Prostate gland (tissue), 2 donors: ENCODE measurements at regions not wholly inside any gene's neighbourhood (a gene's known extent, or its start where the extent isn't known, plus 50 kb on each side); places are given as distances from the start of the nearest gene placed in this dataset.

Experiments
- DNase-seq: peaks from one replicate; pipeline ENCODE4 v3.0.0-alpha.2; 2019; ENCODE audit warnings: low spot score
- H3K27ac ChIP-seq, 2 donors: fragments of 200-600 bp; sonication (generic); 2 replicates each; pipeline ENCODE4 v1.5.1; 2017 to 2019
- H3K27me3 ChIP-seq: fragments of 200-600 bp; sonication (generic); replicated peaks from 2 replicates; pipeline ENCODE4 v1.5.1; 2019; ENCODE audit not compliant: insufficient read depth
- H3K36me3 ChIP-seq, 2 donors: fragments of 200-600 bp; sonication (generic); 1 replicate in 1 of 2; 2 replicates in 1 of 2; pipeline versions ENCODE4 v1.5.1 to v1.8.1; 2017 to 2019
- H3K4me1 ChIP-seq: fragments of 200-600 bp; sonication (generic); replicated peaks from 2 replicates; pipeline ENCODE4 v1.5.1; 2019
- H3K4me3 ChIP-seq, 2 donors: fragments of 200-600 bp; sonication (generic); 2 replicates each; pipeline ENCODE4 v1.5.1; 2017 to 2019
- H3K9me3 ChIP-seq: fragments of 200-600 bp; sonication (generic); 2 replicates; pipeline ENCODE4 v1.5.1; 2017
- CTCF ChIP-seq, 4 experiments: fragments of 200-600 bp in 2 of 4; fragments of 450-650 bp in 2 of 4; sonication (generic) in 2 of 4; IDR thresholded peaks; 1 replicate in 3 of 4; 2 replicates in 1 of 4; pipeline ENCODE4 v1.5.1; 2016 to 2019; ENCODE audit warnings: antibody characterized with exemption in 4 of 4, mild to moderate bottlenecking in 2 of 4, moderate library complexity in 2 of 4
- POLR2A ChIP-seq: fragments of 450-650 bp; IDR thresholded peaks from one replicate; pipeline ENCODE4 v1.6.1; 2016; ENCODE audit warnings: antibody characterized with exemption, mild to moderate bottlenecking
- POLR2AphosphoS5 ChIP-seq: sonication (generic); formaldehyde crosslinking; IDR thresholded peaks from one replicate; pipeline ENCODE4 v1.6.1; 2017; ENCODE audit warnings: antibody characterized with exemption
- WGBS: methylation state at CpG from one replicate; pipeline ENCODE4 v1.1.5; 2018; 5-methylcytosine and 5-hydroxymethylcytosine counted together
- intact Hi-C: fragments of 100-400 bp; cut with DNase I; formaldehyde crosslinking; loops from one replicate; pipeline ENCODE4 v1.14.2; 2022

GRCh38 chr11:70623906-70624597 lies 225.7 kb downstream of the CTTN start:
- Histone ChIP-seq H3K9me3 (no peaks in the 10 kb centered on the region), H3K36me3 (no peaks in the 10 kb centered on the region), H3K27me3 (no peaks in the 10 kb centered on the region), H3K4me3 (no peak overlapping the region), H3K27ac (no peak overlapping the region), H3K4me1 (no peaks in the 10 kb centered on the region)
- no peak for TF ChIP-seq POLR2A
- TF ChIP-seq POLR2AphosphoS5, result no peak
- no peak for TF ChIP-seq CTCF (IDR thresholded peaks at IDR 0.05)
- intact Hi-C loops, result no loop called here
- 68% methylated on average over 9 of the region's 9 CpGs for WGBS
- no peak for DNase-seq

- WGBS, result 60% methylated on average over 10 of the region's 10 CpGs
These were observed 226.3 kb downstream of the CTTN start for GRCh38 chr11:70624598-70624993.

GRCh38 chr11:70625051-70625450 lies 226.7 kb downstream of the CTTN start:
- no peaks in the 10 kb centered on the region for H3K27me3 ChIP-seq
- TF ChIP-seq CTCF (IDR thresholded peaks at IDR 0.05), result no peak
- no peak for TF ChIP-seq POLR2AphosphoS5
- no peak for TF ChIP-seq POLR2A
- 88% methylated on average over 7 of the region's 7 CpGs for WGBS
- H3K9me3 ChIP-seq, result no peaks in the 10 kb centered on the region
- DNase-seq, result no peak
- intact Hi-C loops, result no loop called here
- H3K27ac ChIP-seq, result no peak overlapping the region
- H3K4me1 ChIP-seq, result no peaks in the 10 kb centered on the region
- H3K4me3 ChIP-seq, result no peak overlapping the region
- no peaks in the 10 kb centered on the region for H3K36me3 ChIP-seq

More at GRCh38 chr11:70624598-70624993, 226.3 kb downstream of the CTTN start:
- H3K4me3 ChIP-seq, result no peak overlapping the region
- H3K9me3 ChIP-seq, result no peaks in the 10 kb centered on the region
- H3K27ac ChIP-seq, result no peak overlapping the region
- intact Hi-C loops, result no loop called here
- H3K36me3 ChIP-seq, result no peaks in the 10 kb centered on the region
- no peak for DNase-seq
- no peak for TF ChIP-seq CTCF (IDR thresholded peaks at IDR 0.05)
- H3K27me3 ChIP-seq, result no peaks in the 10 kb centered on the region
- H3K4me1 ChIP-seq, result no peaks in the 10 kb centered on the region

- intact Hi-C loops, result no loop called here
These were observed 227.5 kb downstream of the CTTN start for GRCh38 chr11:70625582-70626518.

More at GRCh38 chr11:70625582-70626518, 227.5 kb downstream of the CTTN start:
- H3K27ac ChIP-seq, result no peak overlapping the region
- DNase-seq, result no peak
- H3K36me3 ChIP-seq, result no peaks in the 10 kb centered on the region
- no peak overlapping the region for H3K4me3 ChIP-seq
- H3K27me3 ChIP-seq, result no peaks in the 10 kb centered on the region
- no peaks in the 10 kb centered on the region for H3K9me3 ChIP-seq
- TF ChIP-seq POLR2A, result no peak
- no peak for TF ChIP-seq CTCF (IDR thresholded peaks at IDR 0.05)
- no peak for TF ChIP-seq POLR2AphosphoS5
- 71% methylated on average over 20 of the region's 20 CpGs for WGBS
- H3K4me1 ChIP-seq, result no peaks in the 10 kb centered on the region
